Adrenal gland (tissue), 5 donors: ENCODE measurements at regions not wholly inside any gene's neighbourhood (a gene's known extent, or its start where the extent isn't known, plus 50 kb on each side); places are given as distances from the start of the nearest gene placed in this dataset.

Experiments
- CTCF ChIP-seq, 6 experiments: fragments of 450-650 bp in 4 of 6; fragments of 200-600 bp in 2 of 6; sonication (generic) in 1 of 6; IDR thresholded peaks; 1 replicate in 5 of 6; 2 replicates in 1 of 6; pipeline versions ENCODE4 v1.5.1 to v1.8.0; 2016 to 2021; ENCODE audit warnings: antibody characterized with exemption in 6 of 6, mild to moderate bottlenecking in 2 of 6, moderate library complexity in 1 of 6
- POLR2A ChIP-seq, 2 donors: fragments of 450-650 bp; IDR thresholded peaks; one replicate each; pipeline ENCODE4 v1.6.1; 2017; ENCODE audit warnings: antibody characterized with exemption in 2 of 2, mild to moderate bottlenecking in 2 of 2, moderate library complexity in 1 of 2
- donor health status: DM: no; HTN: no; CAD: no.

- TF ChIP-seq CTCF (IDR thresholded peaks at IDR 0.05) (no peak), POLR2A (IDR thresholded peaks at IDR 0.05) (no peak)
Observed at GRCh38 chr17:13827118-13827517, 225.4 kb upstream of the HS3ST3A1 start.
